ENCODE measurements at regions not wholly inside any gene's neighbourhood (a gene's known extent, or its start where the extent isn't known, plus 50 kb on each side); places are given as distances from the start of the nearest gene placed in this dataset.

DNA sequence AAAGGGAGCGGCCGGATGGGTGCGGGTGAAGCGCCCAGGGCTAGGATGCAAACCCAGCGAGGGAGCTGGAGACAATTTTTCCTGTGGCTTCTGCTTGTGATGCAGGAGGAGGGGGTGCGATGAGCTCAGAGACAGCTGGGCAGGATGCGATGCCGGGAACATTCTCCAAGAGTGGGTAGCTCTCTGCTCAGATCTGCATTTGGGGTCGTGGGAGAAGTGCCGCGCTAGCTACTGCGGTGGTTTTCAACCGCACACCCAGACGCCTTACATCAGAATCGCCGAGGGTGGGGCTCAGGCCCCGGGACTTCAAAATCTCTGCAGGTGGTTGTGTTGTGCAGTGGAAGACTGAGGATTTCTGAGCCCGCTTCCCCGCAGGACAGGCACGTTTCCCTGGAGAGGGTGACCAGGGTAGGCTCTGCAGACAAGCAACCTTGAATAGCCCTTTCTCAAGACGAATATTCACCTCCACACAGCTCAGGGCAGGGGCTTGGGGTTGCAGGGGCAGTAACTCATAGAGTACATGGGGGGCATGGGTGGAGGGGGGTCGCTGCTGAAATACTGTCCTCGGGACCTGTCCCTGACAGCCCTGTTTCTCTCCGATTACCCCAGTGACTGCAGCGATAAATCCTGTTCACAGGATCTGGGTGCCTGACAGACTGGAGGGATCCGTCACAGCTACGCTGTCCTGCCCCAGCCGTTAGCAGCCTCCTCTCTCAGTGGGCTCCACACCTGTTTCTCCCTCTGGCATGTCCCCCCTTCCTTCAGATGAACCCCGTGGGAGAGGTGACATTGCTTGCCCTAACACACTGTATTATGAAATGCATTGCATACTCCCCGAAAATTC lies 63.3 kb downstream of the HAPSTR1 start (continued):
- TF ChIP-seq, protein P1, sequence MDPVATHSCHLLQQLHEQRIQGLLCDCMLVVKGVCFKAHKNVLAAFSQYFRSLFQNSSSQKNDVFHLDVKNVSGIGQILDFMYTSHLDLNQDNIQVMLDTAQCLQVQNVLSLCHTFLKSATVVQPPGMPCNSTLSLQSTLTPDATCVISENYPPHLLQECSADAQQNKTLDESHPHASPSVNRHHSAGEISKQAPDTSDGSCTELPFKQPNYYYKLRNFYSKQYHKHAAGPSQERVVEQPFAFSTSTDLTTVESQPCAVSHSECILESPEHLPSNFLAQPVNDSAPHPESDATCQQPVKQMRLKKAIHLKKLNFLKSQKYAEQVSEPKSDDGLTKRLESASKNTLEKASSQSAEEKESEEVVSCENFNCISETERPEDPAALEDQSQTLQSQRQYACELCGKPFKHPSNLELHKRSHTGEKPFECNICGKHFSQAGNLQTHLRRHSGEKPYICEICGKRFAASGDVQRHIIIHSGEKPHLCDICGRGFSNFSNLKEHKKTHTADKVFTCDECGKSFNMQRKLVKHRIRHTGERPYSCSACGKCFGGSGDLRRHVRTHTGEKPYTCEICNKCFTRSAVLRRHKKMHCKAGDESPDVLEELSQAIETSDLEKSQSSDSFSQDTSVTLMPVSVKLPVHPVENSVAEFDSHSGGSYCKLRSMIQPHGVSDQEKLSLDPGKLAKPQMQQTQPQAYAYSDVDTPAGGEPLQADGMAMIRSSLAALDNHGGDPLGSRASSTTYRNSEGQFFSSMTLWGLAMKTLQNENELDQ (CRISPR knock-in tag; IDR thresholded peaks at IDR 0.05; ENCODE audit: borderline replicate concordance) = no peak
- TF ChIP-seq ZNF347 (CRISPR knock-in tag; IDR thresholded peaks at IDR 0.05; ENCODE audit: low read depth) = no peak
- no peak for TF ChIP-seq ELF1 (tag; IDR thresholded peaks at IDR 0.05)
- no peak for TF ChIP-seq ZNF146 (CRISPR knock-in tag; IDR thresholded peaks at IDR 0.05; ENCODE audit: unreplicated experiment)
- no peak for TF ChIP-seq ZC3H11A (IDR thresholded peaks at IDR 0.05; ENCODE audit: low read depth, low read length)
- no peak for TF ChIP-seq IRF1 (CRISPR knock-in tag; IDR thresholded peaks at IDR 0.05; ENCODE audit: borderline replicate concordance)
- TF ChIP-seq, protein P2, sequence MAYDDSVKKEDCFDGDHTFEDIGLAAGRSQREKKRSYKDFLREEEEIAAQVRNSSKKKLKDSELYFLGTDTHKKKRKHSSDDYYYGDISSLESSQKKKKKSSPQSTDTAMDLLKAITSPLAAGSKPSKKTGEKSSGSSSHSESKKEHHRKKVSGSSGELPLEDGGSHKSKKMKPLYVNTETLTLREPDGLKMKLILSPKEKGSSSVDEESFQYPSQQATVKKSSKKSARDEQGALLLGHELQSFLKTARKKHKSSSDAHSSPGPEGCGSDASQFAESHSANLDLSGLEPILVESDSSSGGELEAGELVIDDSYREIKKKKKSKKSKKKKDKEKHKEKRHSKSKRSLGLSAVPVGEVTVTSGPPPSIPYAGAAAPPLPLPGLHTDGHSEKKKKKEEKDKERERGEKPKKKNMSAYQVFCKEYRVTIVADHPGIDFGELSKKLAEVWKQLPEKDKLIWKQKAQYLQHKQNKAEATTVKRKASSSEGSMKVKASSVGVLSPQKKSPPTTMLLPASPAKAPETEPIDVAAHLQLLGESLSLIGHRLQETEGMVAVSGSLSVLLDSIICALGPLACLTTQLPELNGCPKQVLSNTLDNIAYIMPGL (CRISPR knock-in tag; IDR thresholded peaks at IDR 0.05) = no peak
- no peak for TF ChIP-seq TAF15 (IDR thresholded peaks at IDR 0.05; ENCODE audit: low read depth, low read length)
- TF ChIP-seq MTA1 (IDR thresholded peaks at IDR 0.05; ENCODE audit: borderline replicate concordance) = no peak
- no peak for TF ChIP-seq SRF (CRISPR knock-in tag; IDR thresholded peaks at IDR 0.05)
